Stomach (tissue), 8 donors: ENCODE measurements at regions not wholly inside any gene's neighbourhood (a gene's known extent, or its start where the extent isn't known, plus 50 kb on each side); places are given as distances from the start of the nearest gene placed in this dataset.

ENCODE experiments used
- DNase-seq, 2 donors: peaks; one replicate each; pipeline versions ENCODE4 v3.0.0 to v3.0.0-alpha.2; 2013 to 2019
- H3K27ac ChIP-seq, 5 donors: fragments of 200-600 bp in 4 of 5; sonication (generic) in 4 of 5; one replicate each; pipeline ENCODE4 v1.5.1; 2013 to 2019; ENCODE audit warnings: mild to moderate bottlenecking in 1 of 5, moderate library complexity in 1 of 5
- H3K27me3 ChIP-seq, 3 donors: fragments of 200-600 bp; sonication (generic); one replicate each; pipeline ENCODE4 v1.5.1; 2017 to 2019; ENCODE audit warnings: mixed run types in 1 of 3
- H3K36me3 ChIP-seq, 4 donors: fragments of 200-600 bp; sonication (generic); 1 replicate in 3 of 4; 2 replicates in 1 of 4; pipeline ENCODE4 v1.5.1; 2016 to 2019
- H3K4me1 ChIP-seq, 4 donors: fragments of 200-600 bp; sonication (generic); one replicate each; pipeline ENCODE4 v1.5.1; 2016 to 2019
- H3K4me3 ChIP-seq, 4 donors: fragments of 200-600 bp; sonication (generic) in 3 of 4; one replicate each; pipeline ENCODE4 v1.5.1; 2016 to 2019; ENCODE audit warnings: mild to moderate bottlenecking in 1 of 4
- H3K9me3 ChIP-seq, 4 donors: fragments of 200-600 bp; sonication (generic); one replicate each; pipeline ENCODE4 v1.5.1; 2016 to 2019
- EP300 ChIP-seq: sonication (generic); formaldehyde crosslinking; IDR thresholded peaks from one replicate; pipeline ENCODE4 v1.6.1; 2017; ENCODE audit warnings: antibody characterized with exemption
- POLR2A ChIP-seq, 4 donors: fragments of 450-650 bp; IDR thresholded peaks; one replicate each; pipeline ENCODE4 v1.6.1; 2016; ENCODE audit warnings: antibody characterized with exemption in 4 of 4, control low read depth in 2 of 4, mild to moderate bottlenecking in 1 of 4, moderate library complexity in 1 of 4
- POLR2AphosphoS5 ChIP-seq, 3 donors: sonication (generic); formaldehyde crosslinking; IDR thresholded peaks; one replicate each; pipeline ENCODE4 v1.6.1; 2016; ENCODE audit warnings: antibody characterized with exemption in 3 of 3
- WGBS, 5 donors: extraction: QIAGEN DNeasy Blood & Tissue Kit in 3 of 5; methylation state at CpG; one replicate each; pipeline versions ENCODE4 v1.1.5 to v1.1.7; 2013 to 2018; 5-methylcytosine and 5-hydroxymethylcytosine counted together
- intact Hi-C: fragments of 100-400 bp; cut with DNase I; formaldehyde crosslinking; loops from one replicate; pipeline ENCODE4 v1.15.1; 2023; ENCODE audit warnings: low total_unique reads
- TF ChIP-seq, protein P1 (sequence below), 7 experiments: fragments of 450-650 bp in 4 of 7; fragments of 200-600 bp in 3 of 7; sonication (generic) in 3 of 7; IDR thresholded peaks; one replicate each; pipeline ENCODE4 v1.5.1; 2016 to 2019; ENCODE audit warnings: antibody characterized with exemption in 7 of 7, control low read depth in 2 of 7, mild to moderate bottlenecking in 1 of 7
- donor health status: healthy with polysubstance abuse.
- donor health status: Bipolar disorder and iron deficiency.
- donor health status: healthy.

GRCh38 chr18:46393230-46393629 lies 263.8 kb downstream of the LOXHD1 start:
- Histone ChIP-seq H3K27me3 (no peaks in the 10 kb centered on the region), H3K27ac (no peak overlapping the region), H3K36me3 (no peaks in the 10 kb centered on the region), H3K4me3 (no peak overlapping the region), H3K9me3 (no peaks in the 10 kb centered on the region), H3K4me1 (peaks cover 0 to 3% (median 1%) of the 10 kb centered on the region in 4 donors)
- no peak for TF ChIP-seq POLR2A (IDR thresholded peaks at IDR 0.05)
- TF ChIP-seq, protein P1, sequence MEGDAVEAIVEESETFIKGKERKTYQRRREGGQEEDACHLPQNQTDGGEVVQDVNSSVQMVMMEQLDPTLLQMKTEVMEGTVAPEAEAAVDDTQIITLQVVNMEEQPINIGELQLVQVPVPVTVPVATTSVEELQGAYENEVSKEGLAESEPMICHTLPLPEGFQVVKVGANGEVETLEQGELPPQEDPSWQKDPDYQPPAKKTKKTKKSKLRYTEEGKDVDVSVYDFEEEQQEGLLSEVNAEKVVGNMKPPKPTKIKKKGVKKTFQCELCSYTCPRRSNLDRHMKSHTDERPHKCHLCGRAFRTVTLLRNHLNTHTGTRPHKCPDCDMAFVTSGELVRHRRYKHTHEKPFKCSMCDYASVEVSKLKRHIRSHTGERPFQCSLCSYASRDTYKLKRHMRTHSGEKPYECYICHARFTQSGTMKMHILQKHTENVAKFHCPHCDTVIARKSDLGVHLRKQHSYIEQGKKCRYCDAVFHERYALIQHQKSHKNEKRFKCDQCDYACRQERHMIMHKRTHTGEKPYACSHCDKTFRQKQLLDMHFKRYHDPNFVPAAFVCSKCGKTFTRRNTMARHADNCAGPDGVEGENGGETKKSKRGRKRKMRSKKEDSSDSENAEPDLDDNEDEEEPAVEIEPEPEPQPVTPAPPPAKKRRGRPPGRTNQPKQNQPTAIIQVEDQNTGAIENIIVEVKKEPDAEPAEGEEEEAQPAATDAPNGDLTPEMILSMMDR (IDR thresholded peaks at IDR 0.05): no peak
- TF ChIP-seq EP300: no peak
- TF ChIP-seq POLR2AphosphoS5 (IDR thresholded peaks at IDR 0.05): no peak
- DNase-seq: no peak
- WGBS, 5 donors: 64 to 77% (median 68%) methylated on average over 8 of the region's 8 CpGs
- intact Hi-C loops: no loop called here

- 77 to 84% (median 82%) methylated on average over 4 to 6 of the region's 6 CpGs for WGBS, 5 donors
- no peak for TF ChIP-seq POLR2AphosphoS5 (IDR thresholded peaks at IDR 0.05)
- TF ChIP-seq, protein P1 (IDR thresholded peaks at IDR 0.05): no peak
- no peak for TF ChIP-seq EP300
- TF ChIP-seq POLR2A (IDR thresholded peaks at IDR 0.05): no peak
- Histone ChIP-seq H3K4me3 (no peak overlapping the region), H3K36me3 (no peaks in the 10 kb centered on the region), H3K4me1 (no peaks in the 10 kb centered on the region), H3K27me3 (no peaks in the 10 kb centered on the region), H3K9me3 (no peaks in the 10 kb centered on the region), H3K27ac (no peak overlapping the region)
- no peak for DNase-seq
- intact Hi-C loops: no loop called here
These were observed 263.1 kb downstream of the LOXHD1 start for GRCh38 chr18:46393961-46394360.

DNA sequence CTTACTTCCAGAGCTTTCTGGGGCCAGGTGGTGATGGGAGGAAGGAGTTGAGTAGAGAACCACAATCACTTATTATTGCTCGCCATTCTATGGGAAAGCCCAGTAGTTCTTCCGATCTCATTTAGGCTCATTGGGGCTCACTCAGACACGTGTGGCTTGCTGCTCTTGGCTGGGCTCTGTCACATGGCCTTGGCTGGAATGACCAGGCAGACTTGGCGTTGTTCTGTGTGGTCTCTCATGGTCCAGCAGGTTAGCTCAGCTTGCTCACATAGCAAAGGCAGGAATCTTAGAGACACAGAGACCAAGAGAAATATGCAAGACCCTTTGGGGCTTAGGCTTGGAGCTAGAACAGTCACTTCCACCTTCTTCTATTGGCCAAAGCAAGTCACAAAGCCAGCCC lies 261.2 kb downstream of the LOXHD1 start:
- Histone ChIP-seq H3K4me1 (no peaks in the 10 kb centered on the region), H3K4me3 (no peak overlapping the region), H3K36me3 (no peaks in the 10 kb centered on the region), H3K27me3 (no peaks in the 10 kb centered on the region), H3K9me3 (no peaks in the 10 kb centered on the region), H3K27ac (no peak overlapping the region)
- TF ChIP-seq, protein P1 (IDR thresholded peaks at IDR 0.05): no peak
- TF ChIP-seq POLR2AphosphoS5 (IDR thresholded peaks at IDR 0.05) (no peak), EP300 (no peak), POLR2A (IDR thresholded peaks at IDR 0.05) (no peak)
- intact Hi-C loops: no loop called here
- WGBS, 5 donors: 81 to 95% (median 88%) methylated on average over 4 of the region's 4 CpGs
- DNase-seq: no peak

- H3K27ac ChIP-seq: no peak overlapping the region
- H3K4me3 ChIP-seq: no peak overlapping the region
- intact Hi-C loops: no loop called here
- no peaks in the 10 kb centered on the region for H3K27me3 ChIP-seq
- TF ChIP-seq POLR2AphosphoS5 (IDR thresholded peaks at IDR 0.05): no peak
- TF ChIP-seq, protein P1 (IDR thresholded peaks at IDR 0.05): no peak
- no peak for TF ChIP-seq POLR2A (IDR thresholded peaks at IDR 0.05)
- TF ChIP-seq EP300: no peak
- DNase-seq: no peak
- H3K9me3 ChIP-seq: no peaks in the 10 kb centered on the region
- H3K36me3 ChIP-seq: no peaks in the 10 kb centered on the region
- no peaks in the 10 kb centered on the region for H3K4me1 ChIP-seq
These were observed 259.8 kb downstream of the LOXHD1 start for GRCh38 chr18:46397174-46397573.
